ENCODE measurements at regions not wholly inside any gene's neighbourhood (a gene's known extent, or its start where the extent isn't known, plus 50 kb on each side); places are given as distances from the start of the nearest gene placed in this dataset.
A peak's percentile ranks its signal among the peaks of the same experiment; 100 is the strongest.

DNA sequence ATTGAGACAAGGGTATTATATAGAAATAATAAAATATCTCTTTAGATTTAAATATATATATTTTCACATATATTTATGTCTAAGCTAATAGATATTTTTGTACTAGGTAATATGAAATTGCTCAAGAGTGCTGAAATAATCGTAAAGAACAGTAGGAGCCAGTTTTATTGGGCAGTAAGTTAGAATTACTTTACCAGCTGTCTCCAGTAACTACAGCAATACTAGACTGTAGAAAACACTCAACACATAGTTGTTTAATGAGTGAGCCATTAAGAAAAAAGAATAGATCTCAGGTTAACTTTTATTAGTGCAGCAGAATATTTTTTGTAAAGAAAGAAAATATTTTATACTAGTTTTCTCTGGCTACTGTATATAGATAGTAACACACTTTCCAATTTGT is 715.2 kb downstream of the TRIML1 start:
- DNase-seq (ENCODE audit: low read depth): peak; percentile 15
- TF ChIP-seq, protein P1, sequence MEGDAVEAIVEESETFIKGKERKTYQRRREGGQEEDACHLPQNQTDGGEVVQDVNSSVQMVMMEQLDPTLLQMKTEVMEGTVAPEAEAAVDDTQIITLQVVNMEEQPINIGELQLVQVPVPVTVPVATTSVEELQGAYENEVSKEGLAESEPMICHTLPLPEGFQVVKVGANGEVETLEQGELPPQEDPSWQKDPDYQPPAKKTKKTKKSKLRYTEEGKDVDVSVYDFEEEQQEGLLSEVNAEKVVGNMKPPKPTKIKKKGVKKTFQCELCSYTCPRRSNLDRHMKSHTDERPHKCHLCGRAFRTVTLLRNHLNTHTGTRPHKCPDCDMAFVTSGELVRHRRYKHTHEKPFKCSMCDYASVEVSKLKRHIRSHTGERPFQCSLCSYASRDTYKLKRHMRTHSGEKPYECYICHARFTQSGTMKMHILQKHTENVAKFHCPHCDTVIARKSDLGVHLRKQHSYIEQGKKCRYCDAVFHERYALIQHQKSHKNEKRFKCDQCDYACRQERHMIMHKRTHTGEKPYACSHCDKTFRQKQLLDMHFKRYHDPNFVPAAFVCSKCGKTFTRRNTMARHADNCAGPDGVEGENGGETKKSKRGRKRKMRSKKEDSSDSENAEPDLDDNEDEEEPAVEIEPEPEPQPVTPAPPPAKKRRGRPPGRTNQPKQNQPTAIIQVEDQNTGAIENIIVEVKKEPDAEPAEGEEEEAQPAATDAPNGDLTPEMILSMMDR (conservative IDR thresholded peaks at IDR 0.05; ENCODE audit: low read length): no peak
- H3K4me3 ChIP-seq (ENCODE audit: low read length): no peak overlapping the region

DNA sequence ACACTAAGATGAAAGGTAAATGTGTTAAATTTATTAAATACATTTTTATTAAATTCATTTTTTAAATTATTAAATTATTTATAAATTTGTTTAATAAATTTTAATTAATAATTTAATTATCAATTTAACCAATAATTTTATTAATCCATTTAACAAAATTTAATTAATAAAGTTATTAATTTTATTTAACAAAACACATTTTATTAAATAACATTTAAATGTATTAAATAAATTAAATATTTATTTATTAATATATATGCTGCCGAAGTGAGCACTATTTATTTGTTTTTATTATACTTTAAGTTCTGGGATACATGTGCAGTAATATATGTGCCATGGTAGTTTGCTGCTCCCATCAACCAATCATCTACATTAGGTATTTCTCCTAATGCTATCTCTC is 719.5 kb downstream of the TRIML1 start:
- no peak for DNase-seq (ENCODE audit: low read depth)
- H3K4me3 ChIP-seq (ENCODE audit: low read length): no peak overlapping the region
- TF ChIP-seq, protein P1 (conservative IDR thresholded peaks at IDR 0.05; ENCODE audit: low read length): no peak

DNA sequence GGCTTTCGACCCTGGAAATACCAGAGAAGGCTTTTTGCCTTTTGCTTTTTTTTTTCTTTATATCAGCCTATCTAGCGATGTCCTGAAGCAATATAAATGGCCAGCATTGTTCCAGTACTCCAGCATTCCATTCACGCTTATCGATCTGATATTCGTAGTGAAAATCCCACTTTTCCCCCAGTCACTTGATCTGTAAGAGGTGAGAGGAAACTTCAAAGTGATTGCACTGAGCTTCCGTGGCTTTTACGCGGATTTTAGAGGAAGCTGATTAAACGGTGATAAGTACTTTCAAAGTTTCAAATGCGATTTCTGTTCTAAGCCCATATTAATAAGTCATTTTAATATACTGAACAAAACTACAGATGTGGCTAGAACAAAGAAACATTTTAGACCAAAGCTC is 725.5 kb downstream of the TRIML1 start:
- TF ChIP-seq, protein P1 (conservative IDR thresholded peaks at IDR 0.05; ENCODE audit: low read length): no peak
- H3K4me3 ChIP-seq (ENCODE audit: low read length): no peak overlapping the region
- no peak for DNase-seq (ENCODE audit: low read depth)

DNA sequence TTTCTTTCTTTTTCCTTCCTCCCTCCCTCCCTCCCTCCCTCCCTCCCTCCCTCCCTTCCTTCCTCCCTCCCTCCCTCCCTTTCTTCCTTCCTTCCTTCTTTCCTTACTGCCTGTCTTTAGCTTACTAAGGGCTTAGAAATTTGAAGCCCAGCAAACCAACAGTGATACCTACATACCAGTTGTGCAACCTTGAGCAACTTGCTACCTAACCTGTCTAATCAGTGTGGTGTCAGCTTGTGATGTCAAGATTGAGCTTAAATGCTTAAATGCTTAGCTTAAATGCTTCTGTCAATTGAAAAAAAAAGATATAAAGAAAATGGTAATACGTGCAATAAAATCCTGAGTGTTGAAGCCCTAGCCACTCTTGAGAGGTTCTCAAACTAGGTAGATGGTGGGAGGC is 728.6 kb downstream of the TRIML1 start:
- H3K4me3 ChIP-seq (ENCODE audit: low read length): no peak overlapping the region
- TF ChIP-seq, protein P1 (conservative IDR thresholded peaks at IDR 0.05; ENCODE audit: low read length): no peak
- no peak for DNase-seq (ENCODE audit: low read depth)

DNA sequence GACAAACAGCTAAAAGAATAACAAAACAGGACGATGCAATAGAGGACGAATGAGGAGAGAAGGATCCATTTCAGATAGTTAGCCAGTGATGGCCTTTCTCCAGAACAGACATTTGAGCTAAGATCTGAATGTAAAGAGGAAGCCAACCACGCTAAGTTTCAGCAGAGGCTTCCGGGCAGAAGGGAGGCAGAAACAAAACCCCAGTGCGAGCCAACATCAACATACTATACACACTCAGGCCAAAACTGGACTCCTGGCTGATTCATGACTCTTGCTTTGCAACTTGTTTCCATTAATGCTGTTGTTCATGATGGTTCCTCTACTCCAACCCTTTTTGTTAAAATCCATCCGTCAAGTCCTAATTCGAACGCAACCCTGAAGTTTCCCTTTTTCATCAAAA is 730.3 kb downstream of the TRIML1 start:
- TF ChIP-seq, protein P1 (conservative IDR thresholded peaks at IDR 0.05; ENCODE audit: low read length): no peak
- DNase-seq (ENCODE audit: low read depth): no peak
- no peak overlapping the region for H3K4me3 ChIP-seq (ENCODE audit: low read length)

DNA sequence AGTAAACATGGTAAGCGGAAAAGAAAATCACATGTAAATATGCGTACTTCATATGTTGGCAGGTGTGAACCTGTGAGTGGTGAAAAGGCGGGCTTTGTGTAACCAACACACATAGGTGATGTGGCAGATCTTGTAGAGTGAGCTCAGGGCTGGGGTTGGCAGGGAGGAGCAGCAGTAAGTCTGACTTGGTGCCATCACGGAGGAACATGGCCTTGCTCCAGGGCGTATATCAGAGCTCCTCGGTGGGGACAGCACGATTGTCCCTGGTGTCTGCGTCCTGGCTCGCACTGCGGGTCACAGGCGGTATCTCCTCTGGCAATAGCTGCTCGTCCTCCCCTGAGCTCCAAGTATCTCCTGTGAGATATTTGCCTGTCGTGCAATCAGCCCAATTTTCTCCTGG is 733.6 kb downstream of the TRIML1 start:
- DNase-seq (ENCODE audit: low read depth): no peak

DNA sequence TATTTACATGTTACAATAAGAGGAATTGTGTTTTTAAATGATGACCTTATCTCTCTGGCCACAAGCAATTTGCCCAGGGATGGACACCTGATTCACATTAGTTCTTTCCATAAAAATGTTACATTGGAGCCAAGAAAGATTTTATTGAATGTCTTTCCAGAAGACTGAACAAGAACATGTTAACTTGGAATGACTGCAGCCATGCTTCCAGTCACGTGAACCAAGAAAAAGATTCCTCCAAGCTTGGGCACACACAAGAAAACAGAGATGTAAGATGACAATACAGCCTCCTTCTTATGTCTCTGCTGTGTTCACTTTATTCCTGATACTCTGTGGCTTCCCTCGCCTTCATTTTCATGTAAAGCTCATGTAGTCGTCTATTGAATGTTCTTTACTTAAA is 737.6 kb downstream of the TRIML1 start:
- TF ChIP-seq, protein P1 (conservative IDR thresholded peaks at IDR 0.05; ENCODE audit: low read length): no peak
- peak; percentile 1 for DNase-seq (ENCODE audit: low read depth)
- no peak overlapping the region for H3K4me3 ChIP-seq (ENCODE audit: low read length)

More for the DNA sequence above, 733.6 kb downstream of the TRIML1 start:
- no peak overlapping the region for H3K4me3 ChIP-seq (ENCODE audit: low read length)
- TF ChIP-seq, protein P1 (conservative IDR thresholded peaks at IDR 0.05; ENCODE audit: low read length): no peak

All from AG10803 (cell line).